ENCODE measurements at regions not wholly inside any gene's neighbourhood (a gene's known extent, or its start where the extent isn't known, plus 50 kb on each side); places are given as distances from the start of the nearest gene placed in this dataset.

DNA sequence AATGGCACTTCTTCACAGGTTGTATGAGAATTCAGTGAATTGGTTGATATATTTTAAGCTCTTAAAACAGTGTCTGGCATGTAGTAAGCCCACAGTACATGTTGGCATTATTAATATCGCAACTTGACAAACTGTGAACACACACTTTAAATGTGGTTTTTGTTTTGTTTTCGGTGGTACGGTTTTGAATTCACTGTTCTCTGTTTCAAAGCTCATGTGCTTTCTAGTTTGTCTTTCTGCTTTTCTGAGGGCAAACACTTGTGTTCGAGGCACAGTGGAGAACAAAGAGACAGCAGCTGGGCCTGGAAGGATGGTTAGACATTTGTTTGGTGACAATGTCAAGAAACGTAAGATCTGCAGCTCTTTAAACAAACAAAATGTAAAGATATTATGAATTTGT lies 276.5 kb upstream of the MC4R start:
- TF ChIP-seq, protein P1, sequence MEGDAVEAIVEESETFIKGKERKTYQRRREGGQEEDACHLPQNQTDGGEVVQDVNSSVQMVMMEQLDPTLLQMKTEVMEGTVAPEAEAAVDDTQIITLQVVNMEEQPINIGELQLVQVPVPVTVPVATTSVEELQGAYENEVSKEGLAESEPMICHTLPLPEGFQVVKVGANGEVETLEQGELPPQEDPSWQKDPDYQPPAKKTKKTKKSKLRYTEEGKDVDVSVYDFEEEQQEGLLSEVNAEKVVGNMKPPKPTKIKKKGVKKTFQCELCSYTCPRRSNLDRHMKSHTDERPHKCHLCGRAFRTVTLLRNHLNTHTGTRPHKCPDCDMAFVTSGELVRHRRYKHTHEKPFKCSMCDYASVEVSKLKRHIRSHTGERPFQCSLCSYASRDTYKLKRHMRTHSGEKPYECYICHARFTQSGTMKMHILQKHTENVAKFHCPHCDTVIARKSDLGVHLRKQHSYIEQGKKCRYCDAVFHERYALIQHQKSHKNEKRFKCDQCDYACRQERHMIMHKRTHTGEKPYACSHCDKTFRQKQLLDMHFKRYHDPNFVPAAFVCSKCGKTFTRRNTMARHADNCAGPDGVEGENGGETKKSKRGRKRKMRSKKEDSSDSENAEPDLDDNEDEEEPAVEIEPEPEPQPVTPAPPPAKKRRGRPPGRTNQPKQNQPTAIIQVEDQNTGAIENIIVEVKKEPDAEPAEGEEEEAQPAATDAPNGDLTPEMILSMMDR (IDR thresholded peaks at IDR 0.05; ENCODE audit: low read depth, low read length), result no peak
- TF ChIP-seq, protein P2, sequence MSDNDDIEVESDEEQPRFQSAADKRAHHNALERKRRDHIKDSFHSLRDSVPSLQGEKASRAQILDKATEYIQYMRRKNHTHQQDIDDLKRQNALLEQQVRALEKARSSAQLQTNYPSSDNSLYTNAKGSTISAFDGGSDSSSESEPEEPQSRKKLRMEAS (IDR thresholded peaks at IDR 0.05; ENCODE audit: low read depth, low read length), result no peak
- TF ChIP-seq POLR2A (IDR thresholded peaks at IDR 0.05; ENCODE audit: extremely low read depth, insufficient read length), result no peak
- TF ChIP-seq MYC (IDR thresholded peaks at IDR 0.05; ENCODE audit: low read depth, low read length), result no peak

Data from NB4 (cell line).